GM04504 (cell line): ENCODE measurements at regions not wholly inside any gene's neighbourhood (a gene's known extent, or its start where the extent isn't known, plus 50 kb on each side); places are given as distances from the start of the nearest gene placed in this dataset.
"Not testable (repeated sequence)": the region's sequence is repeated elsewhere in the genome, so short reads cannot be mapped to it uniquely, and the experiment has no call there.

Experiments used
- DNase-seq: peaks from one replicate; pipeline ENCODE4 v3.0.0-alpha.2; 2012; ENCODE audit warnings: low read depth

DNA sequence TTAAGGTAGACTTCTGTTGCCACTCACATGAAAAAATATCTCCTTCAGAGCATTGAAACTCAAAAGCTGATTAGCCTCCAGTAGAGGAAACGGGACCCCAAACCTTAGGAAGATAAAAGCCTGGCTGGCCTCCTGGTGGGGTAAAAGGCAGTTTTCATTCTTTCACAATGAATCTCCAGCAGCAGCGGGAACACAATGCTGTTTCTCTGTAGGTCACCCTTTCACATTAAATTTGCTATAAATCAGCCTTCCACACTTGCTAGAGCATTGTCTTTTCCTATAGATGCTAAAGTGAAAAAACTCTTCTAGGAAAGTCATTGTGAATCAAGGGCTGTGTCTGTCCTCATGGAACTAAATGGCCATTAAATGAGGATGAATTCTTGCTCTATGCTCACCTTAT lies 207.3 kb upstream of the MAGEB2 start:
- DNase-seq: no peak

DNA sequence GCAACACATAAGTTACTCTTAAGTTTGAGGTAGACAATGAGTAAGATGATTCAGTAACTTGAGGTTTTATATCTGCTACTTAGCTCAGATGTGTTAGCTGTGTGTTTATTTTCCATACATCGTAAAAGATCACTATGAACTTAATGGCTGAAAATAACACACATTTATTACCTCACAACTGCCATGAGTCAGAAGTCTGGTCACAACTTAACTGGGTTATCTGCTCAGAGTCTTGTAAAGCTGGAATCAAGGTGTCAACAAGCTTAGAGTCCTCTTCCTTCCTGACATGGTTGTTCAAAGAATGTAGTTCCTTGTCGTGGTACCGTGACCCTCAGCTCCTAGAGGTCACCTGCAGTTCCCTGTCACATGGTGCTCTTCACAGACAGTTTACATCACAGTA lies 204.9 kb upstream of the MAGEB2 start:
- no peak for DNase-seq

DNA sequence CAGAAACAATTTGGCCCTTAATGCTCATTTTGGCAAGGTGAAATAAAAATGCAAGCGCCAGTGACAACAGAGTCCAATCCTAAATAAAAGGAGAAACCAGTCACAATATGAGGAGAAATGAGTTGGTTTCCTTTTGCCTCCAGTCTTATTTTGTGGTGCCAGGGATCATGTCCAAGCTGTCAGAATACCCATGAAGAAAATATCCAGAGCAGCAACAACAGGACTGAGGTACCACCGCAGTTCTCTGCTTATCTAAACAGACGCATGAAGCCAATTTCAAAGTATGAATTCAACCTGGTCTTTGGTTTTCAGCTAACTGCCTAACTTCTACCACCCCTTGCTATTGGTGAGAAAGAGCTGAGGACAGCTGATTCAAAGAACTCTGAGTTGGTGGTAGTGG lies 199.9 kb upstream of the MAGEB2 start:
- no peak for DNase-seq

DNA sequence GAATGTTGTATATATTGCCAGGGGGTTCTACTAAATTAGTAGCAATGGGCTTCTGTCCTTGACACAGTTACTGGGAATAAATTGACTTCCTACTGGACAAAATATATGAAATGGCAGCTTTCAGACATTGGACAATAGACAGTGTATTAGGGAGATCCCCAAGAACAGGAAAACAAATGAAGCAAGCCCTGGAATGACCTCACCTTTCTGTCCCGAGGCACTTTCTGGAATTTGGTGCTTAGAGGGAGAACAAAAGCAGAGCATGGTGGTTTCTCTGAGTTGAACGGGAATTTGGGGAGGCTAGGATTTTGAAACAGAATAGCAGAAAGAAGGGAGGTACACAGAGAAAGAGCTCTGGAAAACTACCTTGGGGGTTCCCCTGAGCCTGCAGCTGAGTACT lies 187.7 kb upstream of the MAGEB2 start:
- no peak for DNase-seq

DNA sequence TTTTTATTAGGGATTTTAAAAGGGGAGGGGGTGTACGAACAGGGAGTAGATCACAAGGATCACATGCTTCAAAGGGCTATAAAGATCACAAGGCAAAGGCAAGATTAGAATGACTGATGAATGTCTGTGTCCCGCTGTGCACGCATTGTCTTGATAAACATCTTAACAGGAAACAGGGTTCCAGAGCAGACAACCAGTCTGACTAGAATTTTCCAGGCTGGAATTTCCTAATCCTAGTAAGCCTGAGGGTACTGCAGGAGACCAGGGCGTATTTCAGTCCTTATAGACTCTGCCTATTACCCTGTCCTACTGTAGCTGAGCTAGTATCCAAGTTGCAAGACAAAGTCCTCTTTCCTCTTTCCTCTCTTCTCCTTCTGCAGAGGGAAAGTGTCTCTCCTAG lies 179.0 kb upstream of the MAGEB2 start:
- not testable (repeated sequence) for DNase-seq

DNA sequence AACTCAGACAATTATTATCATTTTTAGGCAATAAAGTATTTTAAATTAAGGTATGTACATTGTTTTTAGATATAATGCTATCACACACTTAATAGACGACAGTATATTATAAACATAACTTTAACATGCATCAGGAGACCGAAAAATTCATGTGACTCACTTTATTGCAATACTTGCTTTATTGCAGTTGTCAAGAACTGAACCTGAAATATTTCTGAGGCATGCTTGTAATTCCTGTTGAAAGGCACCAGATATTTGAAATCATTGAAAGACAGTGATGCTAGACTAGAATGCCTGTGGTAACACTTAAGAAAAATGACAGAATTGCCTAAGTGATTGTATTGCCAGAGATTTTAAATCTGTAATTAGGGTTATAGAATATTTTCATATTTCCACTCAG lies 175.6 kb upstream of the MAGEB2 start:
- DNase-seq: peak; percentile 24

DNA sequence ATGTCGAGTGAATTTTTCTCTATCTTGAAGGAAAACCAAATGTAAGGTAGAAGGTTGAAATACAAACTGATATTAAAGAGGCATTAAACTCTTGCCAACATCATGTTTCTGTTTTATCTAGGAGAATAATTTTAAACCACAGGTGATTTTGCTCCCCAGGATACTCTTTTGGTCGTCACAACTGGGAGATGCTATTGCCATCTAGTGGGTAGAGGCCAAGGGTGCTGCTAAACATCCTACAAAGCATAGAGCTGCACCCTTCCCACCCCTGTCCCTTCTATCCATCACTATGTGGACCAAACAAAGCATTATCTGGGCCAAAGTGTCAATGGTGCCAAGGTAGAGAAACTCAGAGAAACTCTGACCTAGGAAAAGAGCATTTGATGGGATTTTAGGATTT lies 154.6 kb upstream of the MAGEB2 start:
- peak; percentile 11 for DNase-seq

DNA sequence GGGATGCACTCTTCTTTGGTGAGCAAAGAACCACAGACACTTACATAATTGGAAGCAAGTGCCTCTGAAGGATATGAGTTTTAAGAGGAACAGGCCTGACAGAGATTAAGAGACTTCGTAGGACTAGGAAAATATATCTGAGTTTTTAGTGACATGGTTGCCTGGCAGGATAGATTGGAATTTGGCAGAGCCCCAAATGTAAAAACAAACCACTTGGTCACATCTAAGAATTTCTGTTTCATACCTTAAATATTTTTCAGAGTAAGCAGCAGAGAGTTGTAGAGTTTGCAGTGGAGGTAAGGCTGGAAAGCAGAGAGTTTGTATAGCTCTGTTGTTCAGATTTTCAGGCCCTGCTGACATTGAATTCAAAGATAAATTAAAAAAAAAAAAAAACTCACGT lies 150.1 kb upstream of the MAGEB2 start:
- peak; percentile 35 for DNase-seq

DNA sequence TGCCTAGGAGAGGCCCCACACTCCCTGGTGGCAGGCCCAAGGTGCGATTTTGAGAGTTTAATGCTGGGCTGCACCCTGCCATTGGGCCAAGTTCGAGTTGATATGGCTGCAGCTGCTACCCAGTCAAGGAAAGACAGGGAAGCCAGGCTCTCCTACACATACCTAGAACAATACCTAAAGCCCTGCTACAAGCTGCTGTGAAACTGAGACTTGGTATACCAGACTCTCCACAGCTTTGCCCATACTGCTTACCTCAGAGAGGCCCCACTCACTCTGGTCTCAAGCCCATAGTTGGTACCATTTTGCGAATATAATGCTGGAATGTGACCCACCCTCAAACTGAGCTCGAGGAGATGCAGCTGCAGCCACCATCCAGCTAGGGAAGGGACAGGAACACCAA lies 147.7 kb upstream of the MAGEB2 start:
- DNase-seq: no peak

DNA sequence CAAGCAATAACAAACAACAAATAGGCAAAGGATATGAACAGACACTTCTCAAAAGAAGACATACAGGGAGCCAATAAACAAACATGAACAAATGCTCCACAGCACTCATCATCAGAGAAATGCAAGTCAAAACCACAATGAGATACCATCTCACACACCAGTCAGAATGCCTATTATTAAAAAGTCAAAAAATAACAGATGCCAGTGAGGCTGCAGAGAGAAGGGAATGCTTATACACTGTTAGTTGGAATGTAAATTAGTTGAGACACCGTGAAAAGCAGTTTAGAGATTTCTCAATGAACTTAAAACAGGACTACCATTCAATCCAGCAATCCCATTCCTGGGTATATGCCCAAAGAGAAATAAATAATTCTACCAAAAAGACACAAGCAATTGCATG lies 129.8 kb upstream of the MAGEB2 start:
- DNase-seq: peak; percentile 39

DNA sequence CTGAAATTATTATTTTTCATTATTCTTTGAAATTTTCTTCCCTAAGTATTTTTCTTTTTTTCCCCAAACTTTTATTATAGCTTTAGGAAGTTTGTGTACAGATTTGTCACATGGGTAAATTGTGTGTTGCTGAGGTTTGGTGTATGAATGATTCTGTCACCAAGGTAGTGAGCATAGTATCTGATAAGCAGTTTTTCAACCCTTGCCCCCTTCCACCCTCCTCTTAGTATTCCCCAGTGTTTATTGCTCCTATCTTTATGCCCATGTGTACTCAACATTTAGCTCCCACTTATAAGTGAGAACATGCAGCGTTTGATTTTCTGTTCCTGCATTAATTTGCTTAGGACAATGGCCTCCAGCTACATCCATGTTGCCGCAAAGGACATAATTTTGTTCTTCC lies 103.9 kb upstream of the MAGEB2 start:
- no peak for DNase-seq

DNA sequence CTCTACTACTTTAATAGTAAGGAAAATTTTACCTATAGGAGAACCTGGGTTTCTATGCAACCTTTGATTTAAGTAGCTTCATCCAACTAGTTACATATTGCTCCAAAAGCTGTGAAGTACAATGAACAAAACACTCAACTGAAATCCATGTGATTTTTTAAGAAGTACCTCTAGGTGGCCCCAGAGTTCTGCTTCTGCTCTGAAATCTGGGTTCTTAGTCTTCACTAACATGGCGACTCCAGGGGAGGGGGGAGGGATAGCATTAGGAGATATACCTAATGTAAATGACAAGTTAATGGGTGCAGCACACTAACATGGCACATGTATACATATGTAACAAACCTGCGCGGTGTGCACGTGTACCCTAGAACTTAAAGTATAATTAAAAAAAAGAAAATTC lies 73.4 kb upstream of the MAGEB2 start:
- DNase-seq: no peak

DNA sequence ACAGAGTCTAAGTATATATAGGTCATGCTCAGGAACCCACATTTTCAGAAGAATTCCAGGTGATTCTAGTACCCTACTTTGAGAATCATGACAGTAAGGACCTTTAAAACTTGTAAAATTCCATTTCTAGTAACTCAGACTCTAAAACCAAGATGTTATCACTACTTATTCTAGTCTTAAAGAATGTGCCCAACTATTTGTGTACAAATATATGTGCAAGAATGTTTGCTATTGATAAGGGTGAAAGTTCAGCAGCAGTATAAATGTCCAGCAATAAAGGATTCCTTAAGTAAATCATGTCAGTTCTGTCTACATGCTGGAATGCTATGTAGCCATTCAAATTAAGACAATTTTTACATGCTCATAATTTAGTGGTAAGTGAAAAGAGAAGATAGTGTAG lies 71.1 kb upstream of the MAGEB2 start:
- no peak for DNase-seq

DNA sequence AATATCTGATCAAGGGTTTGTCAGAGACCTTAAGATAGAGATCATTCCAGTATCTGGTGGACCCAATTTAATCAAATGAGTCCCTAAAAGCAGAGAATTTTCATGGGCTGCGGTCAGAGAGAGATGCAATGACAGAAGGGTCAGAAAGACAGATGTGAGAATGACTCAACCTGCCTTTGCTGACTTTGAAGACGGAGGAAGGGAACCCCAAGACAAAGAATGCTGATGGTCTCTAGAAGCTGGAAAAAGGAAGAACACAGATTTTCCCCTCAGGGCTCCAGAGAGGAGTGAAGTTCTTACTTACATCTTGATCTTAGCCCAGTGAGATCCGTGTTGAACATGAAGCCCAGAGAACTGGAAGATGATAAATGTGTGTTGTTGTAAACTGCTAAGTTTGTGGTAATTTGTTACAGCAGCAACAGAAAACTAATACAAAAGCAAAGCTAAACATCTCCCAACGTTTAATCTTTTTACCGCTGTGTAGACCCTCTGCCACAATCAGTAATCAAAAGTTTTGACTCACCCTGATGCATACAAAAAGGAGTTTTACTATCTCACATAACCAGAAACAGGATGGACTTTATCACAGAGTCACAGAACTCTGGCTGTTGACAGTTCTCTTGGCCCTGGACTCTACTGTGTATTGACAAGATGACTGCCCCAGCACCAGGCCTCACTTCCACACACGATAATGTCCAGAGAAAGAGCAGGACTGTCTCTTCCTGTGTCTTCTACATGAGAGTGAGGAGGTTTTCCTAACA lies 70.2 kb upstream of the MAGEB2 start:
- no peak for DNase-seq

DNA sequence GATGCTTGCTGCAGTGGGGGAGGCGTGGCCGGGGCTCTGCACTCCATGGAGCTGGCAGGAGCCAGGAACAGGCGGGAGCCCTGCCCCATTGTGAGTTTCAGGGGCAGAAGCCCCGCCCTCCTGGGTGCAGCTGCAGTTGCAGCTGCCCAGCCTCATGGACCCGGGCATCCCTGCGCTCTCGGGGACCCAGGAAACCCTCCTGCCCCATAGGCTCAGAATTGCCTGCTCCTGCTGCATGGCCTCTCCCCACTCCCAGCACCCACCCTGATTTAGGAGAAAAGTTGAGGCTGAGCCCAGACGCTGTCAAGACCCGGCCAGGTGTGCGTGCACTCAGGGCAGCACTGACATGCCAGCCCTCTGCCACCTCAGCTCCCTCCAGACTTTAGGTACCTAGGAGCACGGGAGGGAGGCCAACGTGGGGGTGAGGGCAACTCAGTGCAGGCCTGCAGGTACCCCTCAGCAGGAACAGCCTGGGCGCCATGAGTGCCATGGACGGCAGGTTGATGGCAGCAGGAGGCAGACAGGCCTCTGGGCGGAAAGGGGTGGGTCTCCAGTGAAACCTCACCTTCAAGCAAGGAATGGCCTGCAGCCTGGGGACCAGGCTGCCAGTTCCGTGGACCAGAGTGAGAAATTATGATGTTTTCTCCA lies 67.2 kb upstream of the MAGEB2 start:
- DNase-seq: no peak

DNA sequence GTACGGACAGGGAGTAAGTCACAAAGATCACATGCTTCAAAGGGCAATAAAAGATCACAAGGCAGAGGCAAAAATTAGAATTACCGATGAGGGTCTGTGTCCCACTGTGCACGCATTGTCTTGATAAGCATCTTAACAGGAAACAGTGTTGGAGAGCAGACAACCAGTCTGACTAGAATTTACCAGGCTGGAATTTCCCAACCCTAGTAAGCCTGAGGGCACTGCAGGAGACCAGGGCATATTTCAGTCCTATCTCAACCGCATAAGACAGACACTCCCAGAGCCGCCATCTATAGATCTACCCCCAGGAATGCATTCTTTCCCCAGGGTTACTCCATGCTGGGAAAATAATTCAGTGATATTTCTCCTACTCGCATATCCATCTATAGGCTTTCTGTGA lies 66.2 kb upstream of the MAGEB2 start:
- DNase-seq: not testable (repeated sequence)

DNA sequence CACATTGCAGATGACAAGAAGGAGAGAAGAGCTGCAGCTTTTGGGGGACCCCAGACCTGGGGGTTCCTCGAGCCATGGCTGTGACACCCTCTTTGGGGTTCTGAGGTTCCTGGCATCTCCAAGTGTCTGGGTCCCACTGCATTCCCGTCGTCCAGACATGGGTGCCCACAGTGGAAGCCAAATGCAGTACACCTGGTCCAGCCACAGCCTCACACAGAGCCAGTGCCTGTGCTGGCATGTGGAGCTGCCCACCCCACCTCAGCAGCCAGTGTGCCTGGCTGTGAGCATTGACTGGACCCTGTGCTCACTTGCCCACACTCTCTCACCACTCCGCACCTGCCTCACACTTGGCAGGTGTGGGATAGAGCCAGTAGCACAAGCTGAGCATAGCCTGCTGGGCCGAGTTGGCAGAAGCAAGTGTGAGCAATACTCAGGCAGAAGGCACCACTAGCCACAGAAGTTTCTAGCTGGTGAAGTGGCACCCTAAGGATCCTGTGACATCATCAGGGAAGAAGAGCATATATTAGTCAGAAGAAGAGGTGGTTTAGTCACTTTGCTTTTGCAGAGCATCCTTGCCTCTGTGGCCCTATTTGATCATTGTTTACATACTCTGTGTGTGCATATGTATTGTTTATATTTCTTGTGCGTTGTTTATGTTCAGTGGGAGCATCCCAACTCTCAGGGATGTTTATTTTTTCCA lies 65.0 kb upstream of the MAGEB2 start:
- DNase-seq: no peak

DNA sequence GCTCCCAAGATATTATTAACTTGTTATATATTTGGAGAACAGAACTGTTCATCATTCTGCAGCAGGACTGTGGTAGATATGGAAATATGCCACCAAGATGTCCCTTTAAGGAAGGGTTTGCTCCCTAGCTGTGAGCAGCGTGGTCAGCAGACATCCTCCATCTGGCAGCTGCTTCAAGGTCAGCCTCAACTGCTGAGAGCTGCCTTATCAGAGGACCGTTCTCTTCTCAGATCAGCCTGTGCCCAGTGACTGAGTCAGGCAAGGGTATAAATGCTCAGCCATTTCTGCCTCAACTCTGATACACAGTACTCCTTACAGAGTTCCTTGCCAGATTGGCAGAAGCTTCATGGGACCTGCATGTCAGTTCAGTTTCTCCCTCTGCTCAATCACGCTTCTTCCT lies 63.4 kb upstream of the MAGEB2 start:
- DNase-seq: no peak

DNA sequence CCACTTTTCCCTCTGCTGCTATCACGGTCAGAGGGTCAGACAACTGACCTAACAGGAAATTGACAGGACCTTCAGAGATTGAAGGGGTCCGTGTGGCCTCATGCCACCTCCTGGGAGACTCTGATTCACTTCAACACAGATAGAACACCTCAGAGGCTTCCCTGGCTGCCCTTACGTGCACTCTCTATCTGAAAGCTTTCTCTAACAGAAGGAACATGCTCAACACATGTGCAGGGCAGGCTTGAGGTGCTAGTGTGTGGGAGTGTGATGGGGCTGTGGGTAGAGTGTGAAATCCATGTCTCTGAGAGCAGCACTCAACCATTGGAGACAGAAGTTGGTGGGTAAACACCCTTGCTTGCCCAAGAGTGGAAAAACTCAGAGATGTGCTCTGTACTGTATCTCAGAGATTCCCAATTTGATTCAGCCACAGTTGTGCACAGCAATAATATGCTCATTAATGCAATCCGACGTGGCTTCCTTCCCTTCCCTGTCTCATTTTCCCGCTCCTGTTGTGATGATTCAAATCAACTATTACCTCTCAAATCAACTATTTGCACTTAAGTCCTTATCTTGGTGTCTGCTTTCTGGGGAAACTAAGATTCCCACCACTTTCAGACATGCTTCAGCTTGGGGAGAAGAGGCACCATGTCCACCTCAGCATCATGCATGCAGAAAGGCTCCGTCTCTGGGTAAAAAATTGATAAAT lies 62.0 kb upstream of the MAGEB2 start:
- no peak for DNase-seq

DNA sequence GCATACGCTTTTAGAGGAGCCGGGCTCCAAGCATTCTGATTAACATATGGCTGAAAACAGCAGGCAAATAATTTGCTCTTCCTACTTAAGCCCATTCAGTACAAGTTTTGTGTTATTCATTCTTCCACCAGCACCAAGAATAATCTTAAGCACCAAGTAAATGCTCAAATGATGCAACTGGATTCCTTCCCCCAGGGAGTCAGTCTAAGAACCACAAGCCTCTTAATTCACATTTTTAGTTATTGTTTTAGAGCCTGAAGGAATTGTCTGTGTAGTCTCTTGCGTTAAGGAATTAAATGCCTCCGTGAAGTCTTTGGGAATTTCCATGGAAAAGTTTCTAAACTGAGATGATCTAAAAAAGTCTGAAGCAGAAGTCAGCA lies 61.5 kb upstream of the MAGEB2 start:
- peak; percentile 35 for DNase-seq

DNA sequence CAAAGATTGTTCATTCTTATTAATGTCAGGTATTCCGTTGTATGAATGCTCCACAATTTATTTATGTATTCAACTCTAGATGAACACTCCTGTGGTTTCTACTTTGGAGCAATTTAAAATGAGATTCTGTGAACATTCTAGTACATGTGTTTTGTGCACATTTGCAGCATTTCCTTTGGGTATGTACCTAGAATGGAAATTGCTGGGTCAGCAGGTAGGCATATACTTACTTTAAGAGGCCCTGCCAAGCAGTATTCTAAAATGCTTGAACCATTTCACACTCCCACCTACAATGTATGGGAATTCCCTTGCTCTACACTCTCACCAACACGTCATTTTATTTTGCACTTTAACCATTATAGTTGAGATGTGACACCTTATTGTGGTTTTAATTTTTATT lies 59.4 kb upstream of the MAGEB2 start:
- no peak for DNase-seq

DNA sequence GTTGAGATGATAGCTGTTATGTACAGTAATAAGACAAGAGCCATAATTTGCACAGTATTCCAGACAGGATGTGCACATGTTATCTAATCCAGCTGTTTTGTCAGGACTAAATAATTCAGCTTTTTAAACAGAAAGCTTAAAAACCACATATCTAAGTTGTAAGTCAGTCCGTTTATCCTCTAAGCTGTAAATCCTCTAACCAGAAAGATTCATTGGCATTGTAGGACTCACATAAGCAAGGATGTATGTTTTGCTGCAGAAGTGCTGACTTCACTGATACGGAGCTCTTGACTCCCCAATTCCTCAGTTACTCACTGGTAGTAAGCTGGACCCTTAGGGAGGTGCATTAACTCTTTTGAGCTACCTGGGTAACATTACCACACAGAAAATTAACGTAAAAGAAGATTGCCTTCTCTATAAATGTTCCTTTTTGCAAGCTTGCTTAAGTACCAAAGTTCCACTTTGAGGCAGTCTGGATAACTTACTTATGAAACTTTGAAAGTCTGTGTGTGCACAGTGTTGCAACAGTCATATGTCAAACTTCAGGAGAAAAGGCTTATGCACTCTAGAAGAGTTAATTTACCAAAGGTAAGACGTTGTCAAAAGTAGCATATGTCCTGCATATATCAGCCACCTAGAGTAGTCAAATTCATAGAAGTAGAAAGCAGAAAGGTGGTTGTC lies 58.3 kb upstream of the MAGEB2 start:
- no peak for DNase-seq
